Progenitor cell of endocrine pancreas (in vitro differentiated cells): ENCODE measurements at regions not wholly inside any gene's neighbourhood (a gene's known extent, or its start where the extent isn't known, plus 50 kb on each side); places are given as distances from the start of the nearest gene placed in this dataset.
"Not testable (repeated sequence)": the region's sequence is repeated elsewhere in the genome, so short reads cannot be mapped to it uniquely, and the experiment has no call there.

Source experiments
- DNase-seq: peaks from one replicate; pipeline ENCODE4 v3.0.0; 2021; ENCODE audit warnings: low spot score; ENCODE audit not compliant: unreplicated experiment
- H3K27ac Mint-ChIP-seq: 2 replicates; pipeline ENCODE4 v1.8.0; 2021; ENCODE audit warnings: mild to moderate bottlenecking, moderate library complexity, mixed read lengths
- H3K27me3 Mint-ChIP-seq: 2 replicates; pipeline ENCODE4 v1.8.0; 2021; ENCODE audit warnings: mixed read lengths
- H3K36me3 Mint-ChIP-seq: 2 replicates; pipeline ENCODE4 v1.8.0; 2022; ENCODE audit warnings: mixed read lengths; ENCODE audit not compliant: insufficient read depth
- H3K4me1 Mint-ChIP-seq: 2 replicates; pipeline ENCODE4 v1.8.0; 2021; ENCODE audit warnings: low read depth, mixed read lengths
- H3K4me3 Mint-ChIP-seq: 2 replicates; pipeline ENCODE4 v1.8.0; 2021; ENCODE audit warnings: low read depth, mild to moderate bottlenecking, moderate library complexity, mixed read lengths
- H3K9me3 Mint-ChIP-seq: 2 replicates; pipeline ENCODE4 v1.8.0; 2021; ENCODE audit warnings: low read depth, mixed read lengths
- TF ChIP-seq, protein P1 (sequence below): fragments of 200-600 bp; sonication (generic); IDR thresholded peaks from one replicate; pipeline ENCODE4 v1.5.0; 2021; ENCODE audit warnings: antibody characterized with exemption, mild to moderate bottlenecking; ENCODE audit not compliant: unreplicated experiment

- TF ChIP-seq, protein P1, sequence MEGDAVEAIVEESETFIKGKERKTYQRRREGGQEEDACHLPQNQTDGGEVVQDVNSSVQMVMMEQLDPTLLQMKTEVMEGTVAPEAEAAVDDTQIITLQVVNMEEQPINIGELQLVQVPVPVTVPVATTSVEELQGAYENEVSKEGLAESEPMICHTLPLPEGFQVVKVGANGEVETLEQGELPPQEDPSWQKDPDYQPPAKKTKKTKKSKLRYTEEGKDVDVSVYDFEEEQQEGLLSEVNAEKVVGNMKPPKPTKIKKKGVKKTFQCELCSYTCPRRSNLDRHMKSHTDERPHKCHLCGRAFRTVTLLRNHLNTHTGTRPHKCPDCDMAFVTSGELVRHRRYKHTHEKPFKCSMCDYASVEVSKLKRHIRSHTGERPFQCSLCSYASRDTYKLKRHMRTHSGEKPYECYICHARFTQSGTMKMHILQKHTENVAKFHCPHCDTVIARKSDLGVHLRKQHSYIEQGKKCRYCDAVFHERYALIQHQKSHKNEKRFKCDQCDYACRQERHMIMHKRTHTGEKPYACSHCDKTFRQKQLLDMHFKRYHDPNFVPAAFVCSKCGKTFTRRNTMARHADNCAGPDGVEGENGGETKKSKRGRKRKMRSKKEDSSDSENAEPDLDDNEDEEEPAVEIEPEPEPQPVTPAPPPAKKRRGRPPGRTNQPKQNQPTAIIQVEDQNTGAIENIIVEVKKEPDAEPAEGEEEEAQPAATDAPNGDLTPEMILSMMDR: no peak
- DNase-seq: no peak
- no peaks in the 10 kb centered on the region for H3K36me3 Mint-ChIP-seq
- peak overlapping the region; percentile 89 for H3K27ac Mint-ChIP-seq
- H3K27me3 Mint-ChIP-seq: no peaks in the 10 kb centered on the region
- peaks cover 34% of the 10 kb centered on the region for H3K4me1 Mint-ChIP-seq
- no peak overlapping the region for H3K4me3 Mint-ChIP-seq
- peaks cover 16% of the 10 kb centered on the region for H3K9me3 Mint-ChIP-seq
Measured at GRCh38 chr6:119495230-119495683, 145.7 kb upstream of the MAN1A1 start.

- peaks cover 25% of the 10 kb centered on the region for H3K4me1 Mint-ChIP-seq
- no peak for DNase-seq
- peak overlapping the region; percentile 37 for H3K27ac Mint-ChIP-seq
- H3K36me3 Mint-ChIP-seq: no peaks in the 10 kb centered on the region
- H3K4me3 Mint-ChIP-seq: no peak overlapping the region
- no peaks in the 10 kb centered on the region for H3K27me3 Mint-ChIP-seq
- TF ChIP-seq, protein P1: no peak
- H3K9me3 Mint-ChIP-seq: peaks cover 18% of the 10 kb centered on the region
Measured at GRCh38 chr6:119493980-119494379, 144.4 kb upstream of the MAN1A1 start.

DNA sequence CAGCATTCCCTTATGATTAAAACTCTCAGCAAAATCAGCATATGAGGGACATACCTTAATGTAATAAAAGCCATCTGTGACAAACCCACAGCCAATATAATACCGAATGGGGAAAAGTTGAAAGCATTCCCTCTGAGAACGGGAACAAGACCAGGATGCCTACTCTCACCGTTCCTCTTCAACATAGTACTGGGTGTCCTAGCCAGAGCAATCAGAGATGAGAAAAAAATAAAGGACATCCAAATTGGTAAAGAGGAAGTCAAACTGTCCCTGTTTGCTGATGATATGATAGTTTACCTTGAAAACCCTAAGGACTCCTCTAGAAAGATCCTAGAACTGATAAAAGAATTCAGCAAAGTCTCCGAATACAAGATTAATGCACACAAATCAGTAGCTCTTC lies 141.6 kb upstream of the MAN1A1 start:
- DNase-seq, H3K27ac Mint-ChIP-seq, H3K27me3 Mint-ChIP-seq, H3K4me3 Mint-ChIP-seq, H3K36me3 Mint-ChIP-seq: not testable (repeated sequence)
- Mint-ChIP-seq H3K4me1 (peaks cover 19% of the 10 kb centered on the region), H3K9me3 (peaks cover 18% of the 10 kb centered on the region)

DNA sequence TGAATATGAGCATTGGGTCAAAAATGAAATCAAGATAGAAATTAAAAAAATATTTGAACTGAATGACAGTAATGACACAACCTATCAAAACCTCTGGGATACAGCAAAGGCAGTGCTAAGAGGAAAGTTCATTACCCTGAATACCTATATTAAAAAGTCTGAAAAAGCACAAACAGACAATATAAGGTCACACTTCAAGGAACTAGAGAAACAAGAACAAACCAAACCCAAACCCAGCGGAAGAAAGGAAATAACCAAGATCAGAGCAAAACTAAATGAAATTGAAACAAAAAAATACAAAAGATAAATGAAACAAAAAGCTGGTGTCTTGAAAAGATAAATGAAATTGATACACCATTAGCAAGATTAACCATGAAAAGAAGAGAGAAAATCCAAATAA lies 140.5 kb upstream of the MAN1A1 start:
- H3K4me1 Mint-ChIP-seq: peaks cover 13% of the 10 kb centered on the region
- H3K27me3 Mint-ChIP-seq, H3K4me3 Mint-ChIP-seq, DNase-seq, H3K36me3 Mint-ChIP-seq, H3K27ac Mint-ChIP-seq: not testable (repeated sequence)
- H3K9me3 Mint-ChIP-seq: peaks cover 18% of the 10 kb centered on the region

DNA sequence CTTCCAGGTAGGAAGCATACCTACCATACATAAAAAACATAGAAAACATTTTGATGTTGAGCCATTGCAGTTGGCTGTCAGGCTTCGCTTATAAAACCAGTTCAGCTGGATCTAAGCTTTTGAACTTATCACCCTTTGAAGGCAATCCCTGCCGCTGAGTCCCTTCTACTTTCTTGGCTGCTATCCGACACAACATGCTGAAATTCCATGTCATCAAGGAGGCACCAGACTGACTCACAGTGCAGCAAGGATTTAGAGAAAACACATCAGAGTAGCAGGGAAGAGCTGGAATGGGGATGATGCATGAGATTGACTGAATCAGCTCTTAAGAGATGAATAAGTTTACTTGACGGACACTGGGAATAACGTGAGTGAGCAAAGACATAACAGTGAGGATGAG lies 135.0 kb upstream of the MAN1A1 start:
- peaks cover 3% of the 10 kb centered on the region for H3K4me1 Mint-ChIP-seq

DNA sequence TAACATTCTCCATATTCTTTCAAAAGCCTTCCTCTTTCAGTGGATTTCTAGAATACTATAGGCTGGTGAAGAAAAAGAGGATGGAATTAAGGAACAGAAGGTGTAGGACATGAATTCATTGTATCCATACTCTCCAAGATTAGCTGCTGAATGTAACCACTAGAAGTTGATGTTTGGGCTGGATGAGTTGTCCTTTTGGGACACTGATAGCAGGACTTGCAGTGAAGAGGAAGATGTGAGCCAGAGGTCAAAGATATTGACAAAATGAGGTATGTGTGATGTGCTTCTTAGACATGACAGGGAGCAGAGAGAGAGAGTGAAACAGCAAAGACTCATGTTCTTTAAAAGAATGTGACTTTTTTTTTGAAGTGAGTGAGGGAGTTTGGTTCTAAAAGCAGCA lies 134.3 kb upstream of the MAN1A1 start:
- Mint-ChIP-seq H3K27me3 (peaks cover 3% of the 10 kb centered on the region), H3K4me1 (peaks cover 3% of the 10 kb centered on the region), H3K27ac (no peak overlapping the region), H3K36me3 (no peaks in the 10 kb centered on the region), H3K4me3 (no peak overlapping the region), H3K9me3 (no peaks in the 10 kb centered on the region)
- TF ChIP-seq, protein P1: no peak
- DNase-seq: no peak

More for the DNA sequence above, 135.0 kb upstream of the MAN1A1 start:
- Mint-ChIP-seq H3K27me3 (peaks cover 3% of the 10 kb centered on the region), H3K9me3 (no peaks in the 10 kb centered on the region), H3K4me3 (no peak overlapping the region), H3K36me3 (no peaks in the 10 kb centered on the region), H3K27ac (no peak overlapping the region)
- DNase-seq: no peak
- TF ChIP-seq, protein P1: no peak
